GM13977 (cell line): ENCODE measurements at regions not wholly inside any gene's neighbourhood (a gene's known extent, or its start where the extent isn't known, plus 50 kb on each side); places are given as distances from the start of the nearest gene placed in this dataset.

Source experiments
- DNase-seq: peaks from one replicate; pipeline ENCODE4 v3.0.0; 2012; ENCODE audit warnings: low spot score
- in situ Hi-C: fragments of 300-500 bp; cut with MboI; formaldehyde crosslinking; loops from one replicate; pipeline ENCODE4 v1.12.0; 2022; ENCODE audit warnings: low sequenced_read_pairs, low pct_unique_long_range_greater_than_20kb, mixed read lengths, inconsistent platforms; ENCODE audit not compliant: unreplicated experiment
- TF ChIP-seq, protein P1 (sequence below): IDR thresholded peaks from 2 replicates; pipeline ENCODE4 v1.5.1; 2012; ENCODE audit warnings: mild to moderate bottlenecking, control low read depth; ENCODE audit not compliant: insufficient read depth; ENCODE audit errors: extremely low read depth, missing control alignments

DNA sequence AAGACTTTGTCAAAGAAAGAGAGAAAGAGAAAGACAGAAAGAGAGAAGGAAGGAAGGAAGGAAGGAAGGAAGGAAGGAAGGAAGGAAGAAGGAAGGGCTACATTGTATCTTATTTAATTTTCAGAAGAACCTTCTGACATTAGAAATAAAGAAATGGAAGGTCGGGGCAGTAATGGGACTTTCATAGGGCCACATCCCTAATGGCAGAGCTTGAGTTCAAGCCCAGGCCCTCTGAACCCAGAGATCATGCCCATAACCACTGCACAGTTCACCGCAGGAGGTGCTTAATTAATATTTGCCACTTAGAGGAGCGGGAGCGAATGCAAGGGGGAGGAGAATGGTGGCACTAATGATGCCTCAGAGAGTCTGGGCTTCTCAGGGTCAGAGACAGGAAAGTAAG lies 233.3 kb downstream of the MN1 start:
- TF ChIP-seq, protein P1, sequence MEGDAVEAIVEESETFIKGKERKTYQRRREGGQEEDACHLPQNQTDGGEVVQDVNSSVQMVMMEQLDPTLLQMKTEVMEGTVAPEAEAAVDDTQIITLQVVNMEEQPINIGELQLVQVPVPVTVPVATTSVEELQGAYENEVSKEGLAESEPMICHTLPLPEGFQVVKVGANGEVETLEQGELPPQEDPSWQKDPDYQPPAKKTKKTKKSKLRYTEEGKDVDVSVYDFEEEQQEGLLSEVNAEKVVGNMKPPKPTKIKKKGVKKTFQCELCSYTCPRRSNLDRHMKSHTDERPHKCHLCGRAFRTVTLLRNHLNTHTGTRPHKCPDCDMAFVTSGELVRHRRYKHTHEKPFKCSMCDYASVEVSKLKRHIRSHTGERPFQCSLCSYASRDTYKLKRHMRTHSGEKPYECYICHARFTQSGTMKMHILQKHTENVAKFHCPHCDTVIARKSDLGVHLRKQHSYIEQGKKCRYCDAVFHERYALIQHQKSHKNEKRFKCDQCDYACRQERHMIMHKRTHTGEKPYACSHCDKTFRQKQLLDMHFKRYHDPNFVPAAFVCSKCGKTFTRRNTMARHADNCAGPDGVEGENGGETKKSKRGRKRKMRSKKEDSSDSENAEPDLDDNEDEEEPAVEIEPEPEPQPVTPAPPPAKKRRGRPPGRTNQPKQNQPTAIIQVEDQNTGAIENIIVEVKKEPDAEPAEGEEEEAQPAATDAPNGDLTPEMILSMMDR, result no peak
- in situ Hi-C loops, result no loop called here
- DNase-seq, result no peak

DNA sequence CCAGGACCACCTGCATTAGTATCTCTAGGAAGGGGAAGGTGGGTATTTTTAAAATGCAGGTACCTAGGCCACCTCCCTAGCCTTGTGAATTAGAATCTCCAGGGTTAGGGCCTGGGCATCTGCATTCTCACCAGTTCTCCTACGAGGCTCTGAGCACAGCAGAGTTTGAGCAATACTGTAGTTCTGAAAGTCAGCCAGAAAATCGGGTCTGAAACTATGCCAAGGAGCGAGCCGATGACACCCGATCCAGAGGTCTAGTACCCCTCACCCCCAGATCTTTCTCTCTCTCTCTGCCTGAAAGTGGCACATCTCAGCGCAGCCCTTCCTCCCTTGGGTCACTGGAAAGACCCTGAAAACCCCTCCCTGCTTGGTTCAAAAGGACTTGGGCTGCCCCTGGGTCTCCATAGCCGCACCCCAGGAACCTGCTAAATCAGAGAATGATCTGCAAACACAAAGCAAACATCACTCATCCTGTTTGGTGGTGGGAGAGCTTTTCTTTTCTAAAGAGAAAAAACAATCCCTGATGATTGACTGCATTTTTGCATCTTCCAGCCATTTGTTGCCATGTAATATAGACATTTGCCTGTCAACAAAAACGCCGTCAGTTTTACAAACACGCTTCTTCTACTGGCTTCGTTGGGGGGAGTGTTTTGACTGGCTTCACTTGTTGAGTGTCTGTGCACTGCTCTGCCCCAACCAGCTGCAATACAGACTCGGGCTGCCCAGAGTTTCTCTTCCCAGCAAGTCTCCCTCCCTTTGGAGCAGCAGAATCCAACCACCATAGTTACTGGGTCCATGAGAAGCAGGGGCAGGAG lies 229.9 kb downstream of the MN1 start:
- in situ Hi-C loops, result no loop called here
- DNase-seq, result no peak
- TF ChIP-seq, protein P1, result no peak

DNA sequence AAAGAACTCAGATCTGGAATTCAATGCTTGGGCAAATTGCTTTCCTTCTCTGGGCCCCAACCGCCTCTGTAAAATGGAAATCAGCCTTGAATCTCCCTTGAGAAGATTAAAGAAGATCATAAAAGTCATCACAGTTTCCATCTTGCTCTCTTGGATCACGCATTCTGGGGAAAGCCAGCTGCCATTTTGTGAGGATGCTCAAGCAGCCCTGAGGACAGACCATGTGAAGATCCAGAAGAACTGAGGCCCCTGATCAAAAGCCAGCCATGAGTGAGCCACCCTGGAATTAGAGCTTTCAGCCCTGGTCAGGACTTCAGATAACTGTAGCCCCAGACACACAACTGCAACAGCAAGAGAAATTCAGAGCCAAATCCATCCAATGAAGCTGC lies 229.3 kb downstream of the MN1 start:
- DNase-seq, result no peak
- TF ChIP-seq, protein P1, result no peak
- in situ Hi-C loops, result no loop called here

DNA sequence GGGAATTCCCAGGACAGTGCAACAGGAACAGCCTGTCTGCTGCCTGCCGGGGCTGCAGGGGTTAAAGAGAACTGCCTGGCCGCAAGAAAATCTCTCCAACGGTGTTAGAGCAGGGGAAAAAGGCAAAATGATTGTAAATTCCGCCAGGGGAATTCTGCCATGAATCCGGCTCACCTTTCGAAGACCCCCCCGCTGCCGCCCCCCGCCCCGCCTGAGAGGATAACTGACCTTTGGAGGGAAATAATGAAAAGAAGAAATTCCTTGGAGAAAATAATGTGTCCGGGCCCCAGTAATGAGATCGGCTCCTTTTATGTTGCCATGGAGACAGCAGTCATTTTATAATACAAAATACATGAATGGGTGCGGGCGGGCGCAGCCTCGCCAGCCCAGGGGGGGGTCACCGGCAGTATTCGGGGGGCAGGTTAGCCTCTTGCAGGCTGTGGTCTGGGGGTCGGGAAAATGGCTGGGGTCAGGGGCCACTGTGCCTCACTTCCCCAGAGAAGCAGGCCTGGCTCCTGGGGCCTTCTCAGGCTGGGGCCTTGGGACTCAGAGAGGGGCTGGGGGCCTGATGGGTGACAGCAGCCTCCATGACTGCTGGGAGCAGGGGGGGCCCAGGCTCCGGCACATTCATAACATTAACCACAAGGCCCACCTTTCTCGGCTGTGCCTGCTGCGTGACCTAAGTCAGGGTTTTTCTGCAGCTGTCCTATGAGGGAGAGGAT lies 228.1 kb downstream of the MN1 start:
- TF ChIP-seq, protein P1, result no peak
- DNase-seq, result no peak
- in situ Hi-C loops, result no loop called here

DNA sequence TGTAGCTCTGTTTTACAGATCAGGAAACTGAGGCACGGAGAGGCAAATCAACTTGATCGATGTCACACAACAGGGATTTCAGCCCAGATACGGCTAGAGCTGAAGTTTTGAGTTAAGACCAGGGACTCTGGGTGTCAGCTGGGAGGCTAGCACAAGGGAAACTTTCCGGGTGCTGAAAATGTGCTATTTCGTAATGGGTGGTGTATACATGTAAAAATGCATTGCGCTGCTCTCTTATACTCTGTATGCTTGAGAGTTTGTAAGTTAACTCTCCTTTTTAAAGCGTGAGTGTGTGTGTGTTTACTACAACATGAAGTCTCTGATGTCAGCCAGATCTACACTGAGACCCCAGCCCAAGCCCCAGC lies 227.6 kb downstream of the MN1 start:
- DNase-seq, result no peak
- in situ Hi-C loops, result no loop called here
- TF ChIP-seq, protein P1, result no peak

DNA sequence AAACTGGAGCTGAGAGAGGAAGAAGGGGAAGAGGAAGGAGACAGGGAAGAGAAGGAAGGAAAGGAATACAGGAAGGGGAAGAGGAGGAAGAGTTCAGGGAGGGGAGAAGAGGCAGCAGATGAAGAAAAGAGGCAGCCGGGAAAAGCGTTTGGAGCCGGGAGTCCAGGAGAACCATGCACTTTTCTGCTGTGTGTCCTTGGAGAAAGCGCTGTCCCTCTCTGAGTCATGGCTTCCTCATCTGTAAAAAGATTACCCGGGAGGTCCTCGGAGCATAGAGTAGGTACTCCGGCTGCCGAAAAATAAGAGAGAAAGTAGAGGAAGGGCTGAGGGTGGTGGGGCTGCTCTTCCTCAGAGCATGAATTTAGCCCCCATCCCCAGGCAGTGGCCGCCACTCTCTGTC lies 226.9 kb downstream of the MN1 start:
- DNase-seq, result no peak
- in situ Hi-C loops, result no loop called here
- TF ChIP-seq, protein P1, result no peak
